IMR-90 (cell line): ENCODE measurements at regions not wholly inside any gene's neighbourhood (a gene's known extent, or its start where the extent isn't known, plus 50 kb on each side); places are given as distances from the start of the nearest gene placed in this dataset.

Experiments
- ATAC-seq: fragments of 200-7000 bp; cut with Tn5 transposase; 2 replicates; pipeline ENCODE4 v1.9.1; 2020; ENCODE audit warnings: low read depth, mild to moderate bottlenecking, moderate library complexity
- BruUV-seq: library from RNA; stranded (reverse); fragments of 400-500 nt; replicated peaks from 2 replicates; lab custom pipeline; 2021; lab: Mats Ljungman, UMichigan
- CTCF ChIA-PET: fragments of 300-600 bp; formaldehyde crosslinking; extraction: SDS; loops from one replicate; lab custom pipeline; 2021; ENCODE audit warnings: antibody characterized with exemption; lab: Yijun Ruan, JAX
- POLR2A ChIA-PET: fragments of 300-600 bp; sonication (Branson Sonifier 250); formaldehyde crosslinking; loops from one replicate; lab custom pipeline; 2022; ENCODE audit warnings: antibody characterized with exemption; ENCODE audit not compliant: unreplicated experiment; lab: Charles Lee
- DNase-seq: peaks from one replicate; pipeline ENCODE4 v3.0.0; 2013
- H2AFZ ChIP-seq: replicated peaks from 2 replicates; pipeline ENCODE3; 2013; ENCODE audit warnings: low read length, mild to moderate bottlenecking; ENCODE audit not compliant: poor library complexity
- H2AK5ac ChIP-seq: 2 replicates; pipeline ENCODE4 v1.6.1; 2013; ENCODE audit warnings: low read depth, low read length, inconsistent platforms
- H2AK9ac ChIP-seq: replicated peaks from 2 replicates; pipeline ENCODE3; 2013; ENCODE audit warnings: mild to moderate bottlenecking, low read depth, low read length, moderate library complexity; ENCODE audit not compliant: poor library complexity
- H2BK120ac ChIP-seq: 2 replicates; pipeline ENCODE4 v1.6.1; 2013; ENCODE audit warnings: low read depth, low read length, inconsistent platforms
- H2BK15ac ChIP-seq: 3 replicates; pipeline ENCODE4 v1.6.1; 2013; ENCODE audit warnings: low read depth, low read length, inconsistent platforms
- H2BK20ac ChIP-seq: 2 replicates; pipeline ENCODE4 v1.6.1; 2013; ENCODE audit warnings: low read depth, mild to moderate bottlenecking, inconsistent platforms, low read length, moderate library complexity
- H2BK5ac ChIP-seq: 2 replicates; pipeline ENCODE4 v1.6.1; 2013; ENCODE audit warnings: mild to moderate bottlenecking, low read depth, low read length, inconsistent platforms; ENCODE audit not compliant: poor library complexity, severe bottlenecking
- H3K14ac ChIP-seq: replicated peaks from 2 replicates; pipeline ENCODE4 v1.6.1; 2013; ENCODE audit warnings: low read depth, low read length, inconsistent platforms
- H3K18ac ChIP-seq: 2 replicates; pipeline ENCODE4 v1.6.1; 2013; ENCODE audit warnings: low read depth, low read length, control low read depth
- H3K23ac ChIP-seq: 2 replicates; pipeline ENCODE4 v1.6.1; 2013; ENCODE audit warnings: low read depth, low read length, inconsistent platforms
- H3K27ac ChIP-seq: 2 replicates; pipeline ENCODE4 v1.5.1; 2013; ENCODE audit warnings: mild to moderate bottlenecking, control low read depth, low read length; ENCODE audit not compliant: insufficient read depth
- H3K27me3 ChIP-seq: 2 replicates; pipeline ENCODE4 v1.6.1; 2013; ENCODE audit warnings: low read length; ENCODE audit not compliant: control insufficient read depth, insufficient read depth
- H3K36me3 ChIP-seq: 2 replicates; pipeline ENCODE4 v1.6.1; 2013; ENCODE audit warnings: low read length, mixed read lengths; ENCODE audit not compliant: control insufficient read depth, insufficient read depth
- H3K4ac ChIP-seq: 2 replicates; pipeline ENCODE4 v1.6.1; 2013; ENCODE audit warnings: low read depth, low read length, inconsistent platforms
- H3K4me1 ChIP-seq: 2 replicates; pipeline ENCODE4 v1.6.1; 2013; ENCODE audit warnings: low read length, mixed read lengths; ENCODE audit not compliant: control insufficient read depth, insufficient read depth
- H3K4me2 ChIP-seq: 2 replicates; pipeline ENCODE4 v1.6.1; 2013; ENCODE audit warnings: low read depth, mild to moderate bottlenecking, control low read depth, low read length, moderate library complexity
- H3K4me3 ChIP-seq: 2 replicates; pipeline ENCODE4 v1.5.1; 2013; ENCODE audit warnings: low read depth, mild to moderate bottlenecking, control low read depth, low read length, moderate library complexity; ENCODE audit not compliant: insufficient read depth
- H3K56ac ChIP-seq: 2 replicates; pipeline ENCODE4 v1.6.1; 2013; ENCODE audit warnings: low read length, inconsistent platforms; ENCODE audit not compliant: insufficient read depth; ENCODE audit errors: extremely low read depth
- H3K79me1 ChIP-seq, 2 experiments: 2 replicates each; pipeline ENCODE4 v1.6.1; 2013; ENCODE audit warnings: low read length in 2 of 2, inconsistent platforms in 1 of 2, low read depth in 1 of 2
- H3K9ac ChIP-seq: 2 replicates; pipeline ENCODE4 v1.6.1; 2013; ENCODE audit warnings: low read depth, low read length, control low read depth
- H3K9me1 ChIP-seq: 2 replicates; pipeline ENCODE4 v1.6.1; 2013; ENCODE audit warnings: low read length, inconsistent platforms; ENCODE audit not compliant: insufficient read depth
- H3K9me3 ChIP-seq: 2 replicates; pipeline ENCODE4 v1.6.1; 2013; ENCODE audit warnings: low read length; ENCODE audit not compliant: control insufficient read depth, insufficient read depth
- H4K20me1 ChIP-seq: 2 replicates; pipeline ENCODE4 v1.6.1; 2013; ENCODE audit warnings: low read length, inconsistent platforms; ENCODE audit not compliant: insufficient read depth
- H4K5ac ChIP-seq: 2 replicates; pipeline ENCODE4 v1.6.1; 2013; ENCODE audit warnings: mild to moderate bottlenecking, low read depth, low read length, control low read depth
- H4K8ac ChIP-seq, 2 experiments: 2 replicates each; pipeline ENCODE4 v1.6.1; 2013; ENCODE audit warnings: low read depth in 2 of 2, low read length in 2 of 2, control low read depth in 1 of 2, inconsistent platforms in 1 of 2
- H4K91ac ChIP-seq: 2 replicates; pipeline ENCODE4 v1.6.1; 2013; ENCODE audit warnings: low read depth, low read length, inconsistent platforms; ENCODE audit not compliant: insufficient read depth
- BHLHE40 ChIP-seq: fragments of 150-350 bp; IDR thresholded peaks from 2 replicates; pipeline ENCODE4 v1.6.1; 2016; ENCODE audit warnings: mild to moderate bottlenecking, low read depth, low read length
- CEBPB ChIP-seq: IDR thresholded peaks from 2 replicates; pipeline ENCODE4 v1.6.1; 2012; ENCODE audit warnings: low read depth, low read length, improper control_type of control experiment
- CHD1 ChIP-seq: IDR thresholded peaks from 2 replicates; pipeline ENCODE4 v1.6.1; 2012; ENCODE audit warnings: low read depth, low read length, improper control_type of control experiment
- FOS ChIP-seq: fragments of 150-350 bp; IDR thresholded peaks from 2 replicates; pipeline ENCODE4 v1.6.1; 2016; ENCODE audit warnings: low read depth, low read length
- MAFK ChIP-seq: IDR thresholded peaks from 2 replicates; pipeline ENCODE4 v1.6.1; 2012; ENCODE audit warnings: low read depth, low read length, improper control_type of control experiment
- MAZ ChIP-seq: IDR thresholded peaks from 2 replicates; pipeline ENCODE4 v1.6.1; 2012; ENCODE audit warnings: low read depth, mild to moderate bottlenecking, low read length, improper control_type of control experiment, moderate library complexity, borderline replicate concordance
- MXI1 ChIP-seq: IDR thresholded peaks from 2 replicates; pipeline ENCODE4 v1.6.1; 2012; ENCODE audit warnings: low read depth, mild to moderate bottlenecking, low read length, moderate library complexity, borderline replicate concordance
- NFE2L2 ChIP-seq: fragments of 150-350 bp; IDR thresholded peaks from 2 replicates; pipeline ENCODE4 v1.6.1; 2016; ENCODE audit warnings: low read depth, mild to moderate bottlenecking, low read length
- POLR2A ChIP-seq: IDR thresholded peaks from 2 replicates; pipeline ENCODE4 v1.6.1; 2012; ENCODE audit warnings: mild to moderate bottlenecking, low read depth, low read length
- RAD21 ChIP-seq: IDR thresholded peaks from 2 replicates; pipeline ENCODE4 v1.6.1; 2012; ENCODE audit warnings: low read length, improper control_type of control experiment
- RCOR1 ChIP-seq: IDR thresholded peaks from 2 replicates; pipeline ENCODE4 v1.6.1; 2012; ENCODE audit warnings: mild to moderate bottlenecking, low read length, improper control_type of control experiment; ENCODE audit not compliant: insufficient replicate concordance
- RFX5 ChIP-seq: IDR thresholded peaks from 2 replicates; pipeline ENCODE4 v1.8.0; 2012; ENCODE audit warnings: low read depth, mild to moderate bottlenecking, low read length, moderate library complexity
- SMC3 ChIP-seq: fragments of 150-350 bp; IDR thresholded peaks from 2 replicates; pipeline ENCODE4 v1.6.1; 2016; ENCODE audit warnings: low read depth, mild to moderate bottlenecking, antibody characterized with exemption, low read length, moderate library complexity
- whole genome bisulfite sequencing, 2 experiments: methylation state at CpG; one replicate each; pipeline versions ENCODE4 v1.1.5 to v1.1.7; 2013; ENCODE audit warnings: missing lambda C conversion rate in 2 of 2; ENCODE audit not compliant: insufficient read length in 1 of 2; ENCODE audit errors: extremely low coverage in 2 of 2; 5-methylcytosine and 5-hydroxymethylcytosine counted together
- dilution Hi-C: fragments of 300-500 bp; cut with HindIII; formaldehyde crosslinking; loops from one replicate; pipeline ENCODE4 v1.14.3; 2018; ENCODE audit warnings: low sequenced_read_pairs; ENCODE audit not compliant: unreplicated experiment
- in situ Hi-C: fragments of 300-500 bp; cut with MboI; formaldehyde crosslinking; loops from 3 replicates; pipeline ENCODE4 v1.14.3; 2019; ENCODE audit warnings: low sequenced_read_pairs, inconsistent platforms, mixed read lengths
- intact Hi-C: fragments of 100-400 bp; cut with micrococcal nuclease; formaldehyde crosslinking; loops from 2 replicates; pipeline ENCODE4 v1.10.0; 2022
- TF ChIP-seq, protein P1 (sequence below): conservative IDR thresholded peaks from 2 replicates; pipeline ENCODE4 v1.5.1; 2012; ENCODE audit warnings: mild to moderate bottlenecking, low read depth, low read length, improper control_type of control experiment
- TF ChIP-seq, protein P2 (sequence below): fragments of 150-350 bp; IDR thresholded peaks from 2 replicates; pipeline ENCODE4 v1.6.1; 2016; ENCODE audit warnings: low read depth, mild to moderate bottlenecking, low read length, moderate library complexity, borderline replicate concordance
- TF ChIP-seq, protein P3 (sequence below): fragments of 150-350 bp; IDR thresholded peaks from 2 replicates; pipeline ENCODE4 v1.6.1; 2017; ENCODE audit warnings: mild to moderate bottlenecking, antibody characterized with exemption, low read length, low read depth

- Histone ChIP-seq H3K9me3 (no peaks in the 10 kb centered on the region), H3K4ac (no peak overlapping the region), H3K56ac (no peak overlapping the region), H3K4me1 (no peaks in the 10 kb centered on the region; the same call in 1 of the 2 replicates), H4K91ac (no peak overlapping the region), H2BK20ac (no peak overlapping the region), H4K20me1 (no peaks in the 10 kb centered on the region), H3K4me2 (no peak overlapping the region), H2BK15ac (no peak overlapping the region), H3K36me3 (no peaks in the 10 kb centered on the region), H3K4me3 (no peak overlapping the region), H2AK5ac (no peak overlapping the region), H2AK9ac (no peak overlapping the region), H4K8ac (no peak overlapping the region), H3K18ac (no peak overlapping the region), H2AFZ (no peak overlapping the region), H3K23ac (no peak overlapping the region), H3K27ac (no peak overlapping the region), H3K9me1 (no peaks in the 10 kb centered on the region), H4K5ac (no peak overlapping the region), H3K9ac (no peak overlapping the region), H3K79me1 (no peaks in the 10 kb centered on the region), H2BK5ac (no peak overlapping the region), H3K27me3 (no peaks in the 10 kb centered on the region), H3K14ac (no peak overlapping the region), H2BK120ac (no peak overlapping the region)
- dilution Hi-C loops = no loop called here
- CTCF ChIA-PET = interaction anchor here (0.7 kb wide), 1 partner anchor 83 kb away, joined by 3 read pairs; no protein-coding TSS in a partner anchor
- DNase-seq = no peak
- intact Hi-C loops = no loop called here
- no peak for TF ChIP-seq SMC3
- no peak for TF ChIP-seq RFX5
- TF ChIP-seq, protein P1, sequence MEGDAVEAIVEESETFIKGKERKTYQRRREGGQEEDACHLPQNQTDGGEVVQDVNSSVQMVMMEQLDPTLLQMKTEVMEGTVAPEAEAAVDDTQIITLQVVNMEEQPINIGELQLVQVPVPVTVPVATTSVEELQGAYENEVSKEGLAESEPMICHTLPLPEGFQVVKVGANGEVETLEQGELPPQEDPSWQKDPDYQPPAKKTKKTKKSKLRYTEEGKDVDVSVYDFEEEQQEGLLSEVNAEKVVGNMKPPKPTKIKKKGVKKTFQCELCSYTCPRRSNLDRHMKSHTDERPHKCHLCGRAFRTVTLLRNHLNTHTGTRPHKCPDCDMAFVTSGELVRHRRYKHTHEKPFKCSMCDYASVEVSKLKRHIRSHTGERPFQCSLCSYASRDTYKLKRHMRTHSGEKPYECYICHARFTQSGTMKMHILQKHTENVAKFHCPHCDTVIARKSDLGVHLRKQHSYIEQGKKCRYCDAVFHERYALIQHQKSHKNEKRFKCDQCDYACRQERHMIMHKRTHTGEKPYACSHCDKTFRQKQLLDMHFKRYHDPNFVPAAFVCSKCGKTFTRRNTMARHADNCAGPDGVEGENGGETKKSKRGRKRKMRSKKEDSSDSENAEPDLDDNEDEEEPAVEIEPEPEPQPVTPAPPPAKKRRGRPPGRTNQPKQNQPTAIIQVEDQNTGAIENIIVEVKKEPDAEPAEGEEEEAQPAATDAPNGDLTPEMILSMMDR = no peak
- no peak for TF ChIP-seq CHD1
- no peak for TF ChIP-seq POLR2A
- TF ChIP-seq, protein P2, sequence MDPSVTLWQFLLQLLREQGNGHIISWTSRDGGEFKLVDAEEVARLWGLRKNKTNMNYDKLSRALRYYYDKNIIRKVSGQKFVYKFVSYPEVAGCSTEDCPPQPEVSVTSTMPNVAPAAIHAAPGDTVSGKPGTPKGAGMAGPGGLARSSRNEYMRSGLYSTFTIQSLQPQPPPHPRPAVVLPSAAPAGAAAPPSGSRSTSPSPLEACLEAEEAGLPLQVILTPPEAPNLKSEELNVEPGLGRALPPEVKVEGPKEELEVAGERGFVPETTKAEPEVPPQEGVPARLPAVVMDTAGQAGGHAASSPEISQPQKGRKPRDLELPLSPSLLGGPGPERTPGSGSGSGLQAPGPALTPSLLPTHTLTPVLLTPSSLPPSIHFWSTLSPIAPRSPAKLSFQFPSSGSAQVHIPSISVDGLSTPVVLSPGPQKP = no peak
- no peak for TF ChIP-seq MXI1
- no peak for TF ChIP-seq FOS
- no peak for TF ChIP-seq MAZ
- TF ChIP-seq RCOR1 = no peak
- TF ChIP-seq BHLHE40 = no peak
- no peak for TF ChIP-seq CEBPB
- TF ChIP-seq, protein P3, sequence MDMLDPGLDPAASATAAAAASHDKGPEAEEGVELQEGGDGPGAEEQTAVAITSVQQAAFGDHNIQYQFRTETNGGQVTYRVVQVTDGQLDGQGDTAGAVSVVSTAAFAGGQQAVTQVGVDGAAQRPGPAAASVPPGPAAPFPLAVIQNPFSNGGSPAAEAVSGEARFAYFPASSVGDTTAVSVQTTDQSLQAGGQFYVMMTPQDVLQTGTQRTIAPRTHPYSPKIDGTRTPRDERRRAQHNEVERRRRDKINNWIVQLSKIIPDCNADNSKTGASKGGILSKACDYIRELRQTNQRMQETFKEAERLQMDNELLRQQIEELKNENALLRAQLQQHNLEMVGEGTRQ = no peak
- TF ChIP-seq NFE2L2 = no peak
- no peak for TF ChIP-seq MAFK
- TF ChIP-seq RAD21 = no peak
- in situ Hi-C loops = no loop called here
- no peak for ATAC-seq
- POLR2A ChIA-PET = no interaction called here
- BruUV-seq = no TSS peak
- WGBS, 2 experiments = no CpG with 5 or more reads among the region's 5 CpGs
Measured at GRCh38 chr6:150662814-150663213, 63.1 kb downstream of the PLEKHG1 start.
